ENCODE measurements at regions not wholly inside any gene's neighbourhood (a gene's known extent, or its start where the extent isn't known, plus 50 kb on each side); places are given as distances from the start of the nearest gene placed in this dataset.
"Not testable (repeated sequence)": the region's sequence is repeated elsewhere in the genome, so short reads cannot be mapped to it uniquely, and the experiment has no call there.

DNA sequence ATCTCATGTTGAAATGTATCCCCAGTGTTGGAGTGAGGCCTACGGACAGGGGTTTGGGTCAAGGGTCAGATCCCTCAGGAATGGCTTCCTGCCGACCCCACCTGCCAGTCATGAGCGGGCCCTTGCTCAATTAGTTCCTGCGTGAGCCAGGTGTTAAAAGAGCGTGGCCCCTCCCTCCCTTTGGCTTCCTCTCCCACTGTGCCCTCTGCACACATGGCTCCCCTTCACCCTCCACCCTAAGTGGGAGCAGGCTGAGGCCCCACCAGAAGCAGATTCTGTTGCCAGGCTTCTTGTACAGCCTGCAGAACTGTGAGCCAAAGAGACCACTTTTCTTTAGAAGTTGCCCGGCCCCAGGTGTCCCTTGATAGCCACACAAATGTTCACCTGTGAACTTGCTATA is 193.3 kb downstream of the NPIPB11 start:
- TF ChIP-seq EZH2phosphoT487 (IDR thresholded peaks at IDR 0.05; ENCODE audit: borderline replicate concordance, low read depth, low read length), result not testable (repeated sequence)
- TF ChIP-seq, protein P1, sequence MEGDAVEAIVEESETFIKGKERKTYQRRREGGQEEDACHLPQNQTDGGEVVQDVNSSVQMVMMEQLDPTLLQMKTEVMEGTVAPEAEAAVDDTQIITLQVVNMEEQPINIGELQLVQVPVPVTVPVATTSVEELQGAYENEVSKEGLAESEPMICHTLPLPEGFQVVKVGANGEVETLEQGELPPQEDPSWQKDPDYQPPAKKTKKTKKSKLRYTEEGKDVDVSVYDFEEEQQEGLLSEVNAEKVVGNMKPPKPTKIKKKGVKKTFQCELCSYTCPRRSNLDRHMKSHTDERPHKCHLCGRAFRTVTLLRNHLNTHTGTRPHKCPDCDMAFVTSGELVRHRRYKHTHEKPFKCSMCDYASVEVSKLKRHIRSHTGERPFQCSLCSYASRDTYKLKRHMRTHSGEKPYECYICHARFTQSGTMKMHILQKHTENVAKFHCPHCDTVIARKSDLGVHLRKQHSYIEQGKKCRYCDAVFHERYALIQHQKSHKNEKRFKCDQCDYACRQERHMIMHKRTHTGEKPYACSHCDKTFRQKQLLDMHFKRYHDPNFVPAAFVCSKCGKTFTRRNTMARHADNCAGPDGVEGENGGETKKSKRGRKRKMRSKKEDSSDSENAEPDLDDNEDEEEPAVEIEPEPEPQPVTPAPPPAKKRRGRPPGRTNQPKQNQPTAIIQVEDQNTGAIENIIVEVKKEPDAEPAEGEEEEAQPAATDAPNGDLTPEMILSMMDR (conservative IDR thresholded peaks at IDR 0.05; ENCODE audit: low read length), result not testable (repeated sequence)
